T47D (cell line): ENCODE measurements at regions not wholly inside any gene's neighbourhood (a gene's known extent, or its start where the extent isn't known, plus 50 kb on each side); places are given as distances from the start of the nearest gene placed in this dataset.

ENCODE experiments used
- DNase-seq, 2 experiments: peaks; one replicate each; pipeline versions ENCODE4 v3.0.0 to v3.0.0-alpha.2; 2011 to 2012; ENCODE audit warnings: low read depth in 1 of 2, low spot score in 1 of 2
- JUND ChIP-seq: IDR thresholded peaks from 2 replicates; pipeline ENCODE4 v1.6.1; 2012; ENCODE audit warnings: low read depth
- in situ Hi-C: cut with HindIII; loops from 2 replicates; pipeline ENCODE4 v1.10.0; 2016; ENCODE audit warnings: low sequenced_read_pairs, low pct_unique_long_range_greater_than_20kb

DNA sequence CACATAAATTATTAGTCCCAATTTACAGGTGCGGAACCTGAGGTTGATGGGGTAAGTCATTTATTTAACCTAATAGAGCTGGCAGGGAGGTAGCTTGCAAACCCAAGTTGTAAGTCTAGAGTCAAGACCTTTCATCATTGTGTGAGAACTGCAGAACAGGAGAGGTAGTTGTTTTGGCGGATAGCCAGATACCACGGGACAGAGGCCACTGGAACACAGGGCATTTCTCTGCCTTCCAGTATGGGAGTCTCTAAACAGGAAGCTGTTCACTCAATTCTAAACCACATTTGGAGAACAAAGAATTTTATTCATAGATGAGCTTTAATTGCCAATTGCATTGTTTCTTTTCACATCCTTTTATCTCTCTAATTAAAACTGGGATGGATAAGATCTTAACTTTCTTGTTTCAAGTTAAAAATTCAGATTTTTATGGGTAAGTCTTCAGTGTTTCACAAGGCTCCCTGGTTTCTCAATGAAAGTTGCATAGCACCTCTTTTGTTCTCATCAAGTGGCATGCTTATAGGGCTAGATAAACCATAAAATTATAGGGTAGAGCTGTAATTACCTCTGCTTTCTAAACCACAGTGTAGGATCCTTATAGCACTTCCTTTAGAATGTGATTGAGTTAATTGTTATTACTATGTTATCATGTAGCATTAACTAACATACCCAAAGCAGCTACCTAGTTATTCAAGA, 489.0 kb downstream of the GATA3 start:
- in situ Hi-C loops = no loop called here
- TF ChIP-seq JUND = no peak
- DNase-seq = peak in 1 of 2 experiments; percentile 84

DNA sequence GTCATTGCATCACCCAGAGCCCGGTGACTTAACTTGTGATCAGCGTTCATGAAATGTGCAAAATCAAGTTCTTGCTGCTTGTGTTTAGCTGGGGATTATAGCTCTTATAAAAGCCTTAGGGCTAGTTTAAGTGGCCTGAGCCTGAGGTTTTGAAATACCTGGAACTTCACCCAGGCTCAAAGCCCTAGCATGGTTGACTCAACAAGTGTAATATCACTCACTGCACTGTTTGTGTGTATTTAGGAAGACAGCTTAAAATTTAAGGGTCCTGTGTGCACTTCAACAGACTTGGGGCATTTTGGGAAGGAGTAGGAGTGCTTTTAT, 489.5 kb downstream of the GATA3 start:
- in situ Hi-C loops = no loop called here
- TF ChIP-seq JUND = no peak
- peak; percentile 42 to 94 for DNase-seq

DNA sequence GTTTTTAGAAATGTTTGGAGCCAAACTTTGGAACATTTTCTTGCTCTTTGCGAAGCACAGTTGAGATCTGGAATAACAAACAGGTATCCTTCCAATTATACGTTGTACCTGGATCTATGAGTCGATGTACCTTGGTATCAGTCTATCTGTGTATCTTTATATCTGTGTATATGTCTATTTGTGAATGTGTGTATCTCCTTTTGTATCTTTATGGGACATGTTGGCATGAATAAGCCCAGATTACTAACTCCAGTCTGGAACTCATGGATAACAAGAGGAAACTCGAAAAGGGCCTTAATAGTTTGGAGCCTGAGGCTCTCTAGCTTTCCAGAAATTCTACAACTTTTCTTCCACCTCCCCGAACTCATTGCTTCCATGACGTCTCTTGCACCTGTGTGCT, 490.0 kb downstream of the GATA3 start:
- peak; percentile 96 for TF ChIP-seq JUND
- in situ Hi-C loops = no loop called here
- DNase-seq = peak in 1 of 2 experiments; percentile 11

DNA sequence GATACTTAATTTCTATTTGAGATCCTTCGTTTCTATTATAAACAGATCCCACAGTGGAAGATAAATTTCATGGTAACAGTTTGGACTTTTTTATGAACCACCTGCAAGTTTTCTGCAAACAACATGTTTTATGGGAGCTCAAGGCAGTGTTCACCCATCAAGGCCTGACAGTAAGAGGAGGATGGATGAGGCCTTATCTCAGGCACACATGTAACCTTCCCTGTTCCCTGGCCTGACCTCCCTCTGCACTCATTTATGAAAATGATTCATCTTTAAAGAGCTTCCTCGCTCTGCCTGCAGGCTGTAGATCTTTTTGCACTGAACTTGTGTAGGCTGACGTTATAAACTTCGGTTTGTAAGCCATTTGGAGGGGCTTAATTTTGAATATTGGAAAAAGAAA, 500.1 kb downstream of the GATA3 start:
- in situ Hi-C loops = no loop called here
- no peak for TF ChIP-seq JUND
- DNase-seq = no peak

DNA sequence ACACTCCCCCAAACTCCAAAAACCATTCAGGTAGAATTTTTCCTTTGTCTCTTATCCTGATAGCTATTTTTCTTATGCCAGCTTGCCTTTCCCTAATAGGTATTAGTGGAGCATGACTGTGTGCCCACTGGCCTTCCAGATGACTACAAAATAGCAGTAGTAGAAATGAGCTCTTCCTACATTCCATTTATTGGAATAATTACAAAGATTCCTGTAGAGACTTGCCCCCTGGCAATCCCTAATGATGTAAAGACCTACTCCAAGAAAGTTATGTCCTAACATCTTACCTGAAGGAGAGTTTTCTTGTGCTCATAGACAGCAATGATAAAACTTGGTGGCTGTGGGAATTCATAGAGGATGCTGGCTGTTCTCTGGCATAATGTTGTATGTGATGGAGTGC, 501.8 kb downstream of the GATA3 start:
- TF ChIP-seq JUND = no peak
- DNase-seq = no peak
- in situ Hi-C loops = no loop called here

DNA sequence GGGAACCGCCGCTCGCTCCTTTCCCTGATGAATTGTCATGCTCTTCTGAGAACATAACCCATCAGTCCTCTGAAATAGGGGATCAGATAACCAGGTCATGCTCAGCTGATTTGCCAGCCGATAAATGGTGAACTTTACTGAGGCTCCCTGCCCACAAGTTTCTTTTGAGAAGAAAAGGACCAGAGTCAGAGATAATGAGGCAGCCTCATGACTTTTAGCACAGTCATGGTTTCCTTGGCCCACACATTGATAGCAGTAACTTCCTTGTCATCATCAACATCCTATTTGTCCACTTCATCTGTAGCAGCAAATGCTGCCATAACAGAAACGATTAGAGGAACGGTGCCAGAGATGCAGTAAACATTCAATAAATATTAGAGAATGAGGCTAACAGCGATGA, 509.0 kb downstream of the GATA3 start:
- in situ Hi-C loops = no loop called here
- no peak for TF ChIP-seq JUND
- no peak for DNase-seq

DNA sequence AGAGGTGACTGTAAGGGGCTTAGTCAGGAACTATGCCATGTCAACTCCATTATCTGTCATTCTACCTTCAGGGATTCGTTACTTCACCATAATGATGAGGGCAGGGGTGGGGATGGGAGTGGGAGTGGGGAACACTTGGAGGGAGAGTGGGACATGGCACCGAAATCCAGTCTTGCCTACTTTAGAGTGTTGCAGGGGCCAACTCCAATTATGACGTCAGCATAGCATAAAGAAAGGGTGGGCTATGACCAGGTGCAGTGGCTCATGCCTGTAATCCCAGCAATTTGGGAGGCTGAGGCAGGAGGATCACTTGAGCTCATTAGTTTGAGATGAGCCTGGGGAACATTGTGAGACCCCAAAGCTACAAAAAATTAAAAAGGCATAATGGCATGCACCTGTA, 512.2 kb downstream of the GATA3 start:
- DNase-seq = no peak
- TF ChIP-seq JUND = no peak
- in situ Hi-C loops = no loop called here

DNA sequence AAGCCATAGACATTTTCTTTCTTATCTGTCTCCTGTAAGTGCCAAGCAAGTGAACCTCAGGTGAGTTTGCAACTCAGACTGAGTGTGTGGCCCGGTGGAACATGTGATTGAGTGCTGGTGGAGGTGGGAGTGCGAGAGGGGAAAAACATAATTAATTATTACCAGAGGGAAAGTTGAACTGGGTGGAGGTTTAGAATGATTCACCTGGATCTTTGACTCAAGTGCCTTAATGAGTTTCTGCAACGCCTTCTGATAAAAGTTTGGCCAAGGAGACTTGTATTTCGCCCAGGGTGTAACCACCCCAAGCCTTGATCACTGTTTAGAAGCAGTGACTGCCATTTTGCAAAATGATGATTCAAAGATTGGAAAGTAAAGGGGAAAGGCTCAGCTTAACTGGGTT, 513.9 kb downstream of the GATA3 start:
- no peak for DNase-seq
- no peak for TF ChIP-seq JUND
- in situ Hi-C loops = no loop called here

DNA sequence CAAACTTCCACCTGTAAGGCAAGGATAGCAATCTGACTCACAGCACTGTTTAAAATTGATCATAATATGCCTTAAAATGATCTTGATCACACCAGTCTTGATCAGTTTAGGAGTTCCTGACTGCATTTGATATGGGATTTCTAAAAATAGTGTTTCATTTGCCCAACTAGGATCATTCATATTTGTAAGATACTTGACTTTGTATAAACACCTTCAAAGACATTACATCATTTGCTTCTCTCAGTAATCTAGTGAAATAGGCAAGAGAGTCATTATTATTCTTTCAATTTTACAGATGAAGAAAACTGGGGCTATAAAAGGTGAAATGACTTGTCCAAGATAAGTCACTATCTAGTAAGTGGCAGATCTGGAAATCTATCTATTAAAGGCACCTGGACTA, 521.1 kb downstream of the GATA3 start:
- no peak for TF ChIP-seq JUND
- DNase-seq = no peak
- in situ Hi-C loops = no loop called here

DNA sequence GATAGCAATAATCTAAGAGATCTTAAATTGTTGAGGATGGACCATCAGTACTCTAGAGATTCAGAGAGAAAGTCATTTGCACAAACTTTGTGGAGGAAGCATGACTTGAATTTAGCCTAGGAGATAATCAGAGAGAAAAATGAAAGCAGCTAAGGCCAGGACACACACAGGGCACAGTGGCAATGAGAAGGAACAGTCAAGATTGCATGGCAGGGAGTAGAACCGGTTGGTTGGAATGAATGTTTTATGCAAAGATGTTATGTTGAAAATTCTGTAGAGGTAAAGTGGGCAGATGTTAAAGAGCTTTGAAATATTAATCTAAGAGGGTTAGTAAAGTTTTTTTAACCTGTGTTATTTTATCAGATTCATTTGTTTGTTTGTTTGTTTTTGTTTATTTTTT, 521.8 kb downstream of the GATA3 start:
- no peak for TF ChIP-seq JUND
- in situ Hi-C loops = no loop called here

DNA sequence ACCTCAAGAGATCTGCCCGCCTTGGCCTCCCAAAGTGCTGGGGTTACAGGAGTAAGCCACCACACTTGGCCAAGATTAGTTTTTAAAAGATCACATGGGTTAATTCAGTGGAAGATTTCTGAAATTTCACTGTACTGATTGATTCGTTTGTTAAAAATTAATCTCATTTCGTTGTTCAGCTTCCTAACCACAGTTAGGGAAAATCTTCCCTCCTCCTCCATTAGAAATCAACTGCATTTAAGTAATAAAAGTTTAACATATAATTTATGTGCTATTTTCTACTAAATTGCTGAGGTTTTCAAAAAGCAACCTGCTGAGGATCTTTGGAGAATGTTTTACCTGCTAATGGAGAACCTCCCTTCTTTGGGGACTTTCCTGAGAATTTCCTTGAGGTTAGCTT, 522.4 kb downstream of the GATA3 start:
- no peak for DNase-seq
- in situ Hi-C loops = no loop called here
- TF ChIP-seq JUND = no peak

More for the DNA sequence above, 521.8 kb downstream of the GATA3 start:
- DNase-seq = no peak

DNA sequence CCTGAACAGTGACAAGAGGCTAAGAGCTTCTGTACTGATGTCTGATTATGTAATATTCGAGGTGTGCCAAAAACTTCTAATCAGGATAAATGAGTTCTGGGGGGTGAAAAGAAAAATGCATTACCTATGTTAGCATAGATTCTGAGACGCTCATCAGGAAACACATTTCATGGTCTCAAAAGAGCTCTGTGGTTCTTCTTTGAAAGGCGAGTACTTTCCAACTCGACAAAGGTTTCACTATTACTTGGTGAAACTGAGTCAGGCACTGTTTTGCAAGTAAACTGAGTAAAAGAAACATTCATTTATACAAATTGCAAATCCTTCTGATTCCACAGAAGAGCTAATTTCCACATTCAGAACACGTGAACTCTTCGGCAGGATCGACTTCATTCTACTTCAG, 523.2 kb downstream of the GATA3 start:
- TF ChIP-seq JUND = no peak
- in situ Hi-C loops = no loop called here

DNA sequence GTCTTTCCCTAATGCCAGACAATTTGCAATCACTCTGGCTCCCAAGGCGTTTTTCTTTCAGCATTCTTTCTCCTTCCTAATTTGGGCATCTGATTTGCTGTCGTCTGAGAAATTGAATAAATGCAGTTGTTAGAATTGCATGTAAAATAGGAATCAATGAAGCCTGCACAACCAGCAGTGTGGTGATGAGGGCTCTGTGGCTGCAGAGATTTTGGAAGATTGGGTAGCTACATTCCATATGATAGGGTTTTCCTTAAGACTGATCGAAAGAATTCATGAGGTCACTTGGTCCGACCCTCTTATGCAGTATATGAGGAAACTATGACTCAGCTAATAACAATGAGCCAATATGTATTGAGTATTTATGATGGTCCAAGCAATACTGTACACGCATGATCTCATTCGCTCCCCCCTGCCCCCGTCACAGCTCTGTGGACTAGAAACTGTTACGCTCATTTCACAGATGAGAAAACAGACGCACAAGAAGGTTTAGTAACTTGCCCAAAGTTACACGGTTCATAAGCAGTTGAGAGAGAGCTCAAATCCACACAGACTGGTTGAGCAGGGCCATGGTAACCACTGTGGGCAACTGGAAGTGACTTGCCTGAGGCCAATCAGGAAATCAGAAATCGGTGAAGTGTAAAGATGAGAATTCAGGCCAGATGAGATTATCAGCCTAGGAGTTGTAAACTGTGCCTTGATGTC, 527.2 kb downstream of the GATA3 start:
- peak; percentile 56 for TF ChIP-seq JUND
- in situ Hi-C loops = no loop called here
- DNase-seq = peak; percentile 14 to 81

More for the DNA sequence above, 523.2 kb downstream of the GATA3 start:
- DNase-seq = no peak

DNA sequence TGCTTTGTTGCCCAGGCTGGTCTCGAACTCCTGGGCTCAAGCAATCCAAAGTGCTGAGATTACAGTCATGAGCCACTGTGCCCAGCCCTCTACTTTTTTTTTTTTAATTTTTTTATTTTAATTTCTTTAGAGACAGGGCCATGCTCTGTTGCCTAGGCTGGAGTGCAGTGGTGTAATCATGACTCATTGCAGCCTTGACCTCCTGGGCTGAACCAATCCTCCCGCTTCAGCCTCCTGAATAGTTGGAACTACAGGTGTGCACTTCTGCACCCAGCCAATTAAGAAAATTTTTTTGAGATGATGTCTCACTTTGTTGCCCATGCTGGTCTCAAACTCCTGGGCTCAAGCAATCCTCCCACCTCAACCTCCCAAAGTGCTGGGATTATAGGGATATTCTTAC, 528.6 kb downstream of the GATA3 start:
- in situ Hi-C loops = no loop called here
- DNase-seq = no peak
- TF ChIP-seq JUND = no peak
